HL-60 (cell line): ENCODE measurements at regions not wholly inside any gene's neighbourhood (a gene's known extent, or its start where the extent isn't known, plus 50 kb on each side); places are given as distances from the start of the nearest gene placed in this dataset.

Source experiments
- GABPA ChIP-seq: IDR thresholded peaks from 2 replicates; pipeline ENCODE4 v1.6.1; 2012; ENCODE audit warnings: low read depth
- POLR2AphosphoS5 ChIP-seq: IDR thresholded peaks from 2 replicates; pipeline ENCODE4 v1.6.1; 2012; ENCODE audit warnings: low read depth
- REST ChIP-seq: IDR thresholded peaks from 2 replicates; pipeline ENCODE4 v1.6.1; 2012; ENCODE audit warnings: low read depth; ENCODE audit not compliant: insufficient replicate concordance
- SPI1 ChIP-seq: IDR thresholded peaks from 2 replicates; pipeline ENCODE4 v1.6.1; 2012; ENCODE audit warnings: low read depth, mild to moderate bottlenecking, borderline replicate concordance
- TF ChIP-seq, protein P1 (sequence below): IDR thresholded peaks from one replicate; pipeline ENCODE4 v1.5.1; 2011; ENCODE audit warnings: low read length, control low read depth, inconsistent platforms; ENCODE audit not compliant: insufficient read depth

- TF ChIP-seq POLR2AphosphoS5, result no peak
- TF ChIP-seq, protein P1, sequence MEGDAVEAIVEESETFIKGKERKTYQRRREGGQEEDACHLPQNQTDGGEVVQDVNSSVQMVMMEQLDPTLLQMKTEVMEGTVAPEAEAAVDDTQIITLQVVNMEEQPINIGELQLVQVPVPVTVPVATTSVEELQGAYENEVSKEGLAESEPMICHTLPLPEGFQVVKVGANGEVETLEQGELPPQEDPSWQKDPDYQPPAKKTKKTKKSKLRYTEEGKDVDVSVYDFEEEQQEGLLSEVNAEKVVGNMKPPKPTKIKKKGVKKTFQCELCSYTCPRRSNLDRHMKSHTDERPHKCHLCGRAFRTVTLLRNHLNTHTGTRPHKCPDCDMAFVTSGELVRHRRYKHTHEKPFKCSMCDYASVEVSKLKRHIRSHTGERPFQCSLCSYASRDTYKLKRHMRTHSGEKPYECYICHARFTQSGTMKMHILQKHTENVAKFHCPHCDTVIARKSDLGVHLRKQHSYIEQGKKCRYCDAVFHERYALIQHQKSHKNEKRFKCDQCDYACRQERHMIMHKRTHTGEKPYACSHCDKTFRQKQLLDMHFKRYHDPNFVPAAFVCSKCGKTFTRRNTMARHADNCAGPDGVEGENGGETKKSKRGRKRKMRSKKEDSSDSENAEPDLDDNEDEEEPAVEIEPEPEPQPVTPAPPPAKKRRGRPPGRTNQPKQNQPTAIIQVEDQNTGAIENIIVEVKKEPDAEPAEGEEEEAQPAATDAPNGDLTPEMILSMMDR, result no peak
- no peak for TF ChIP-seq REST
- no peak for TF ChIP-seq GABPA
- no peak for TF ChIP-seq SPI1
Measured at GRCh38 chr1:192951691-192952460, 107.3 kb downstream of the UCHL5 start.
